CD14-positive monocyte (primary cell): ENCODE measurements at regions not wholly inside any gene's neighbourhood (a gene's known extent, or its start where the extent isn't known, plus 50 kb on each side); places are given as distances from the start of the nearest gene placed in this dataset.

ENCODE experiments used
- DNase-seq, 3 donors: peaks; one replicate each; pipeline ENCODE4 v3.0.0-alpha.2; 2011 to 2022
- H2AFZ ChIP-seq: 2 replicates; pipeline ENCODE4 v1.6.0; 2012; ENCODE audit warnings: mild to moderate bottlenecking, low read depth, low read length, inconsistent platforms; ENCODE audit not compliant: insufficient read depth, poor library complexity, severe bottlenecking
- H3K27ac ChIP-seq, 2 donors: 1 replicate in 1 of 2; 2 replicates in 1 of 2; pipeline ENCODE4 v1.5.1; 2012 to 2013; ENCODE audit warnings: low read length in 2 of 2, control low read depth in 1 of 2, inconsistent platforms in 1 of 2, low read depth in 1 of 2, mild to moderate bottlenecking in 1 of 2
- H3K27me3 ChIP-seq, 2 donors: one replicate each; pipeline versions ENCODE4 v1.6.0 to v1.6.1; 2011 to 2013; ENCODE audit warnings: low read length in 2 of 2; ENCODE audit not compliant: control insufficient read depth in 2 of 2, insufficient read depth in 2 of 2
- H3K36me3 ChIP-seq, 2 donors: replicated peaks in 1 of 2; 1 replicate in 1 of 2; 2 replicates in 1 of 2; pipeline versions ENCODE4 v1.5.1 to v1.6.1; 2012 to 2013; ENCODE audit warnings: low read length in 2 of 2, control low read depth in 1 of 2, inconsistent platforms in 1 of 2, mild to moderate bottlenecking in 1 of 2; ENCODE audit not compliant: insufficient read depth in 2 of 2, control insufficient read depth in 1 of 2
- H3K4me1 ChIP-seq, 2 donors: 1 replicate in 1 of 2; 2 replicates in 1 of 2; pipeline versions ENCODE4 v1.5.1 to v1.6.1; 2012 to 2013; ENCODE audit warnings: low read length in 2 of 2, control low read depth in 1 of 2, inconsistent platforms in 1 of 2, mild to moderate bottlenecking in 1 of 2, moderate library complexity in 1 of 2; ENCODE audit not compliant: insufficient read depth in 2 of 2, control insufficient read depth in 1 of 2
- H3K4me2 ChIP-seq: replicated peaks from 2 replicates; pipeline ENCODE3; 2012; ENCODE audit warnings: low read length, moderate library complexity, mild to moderate bottlenecking; ENCODE audit not compliant: poor library complexity, severe bottlenecking; ENCODE audit errors: extremely low read depth
- H3K4me3 ChIP-seq, 3 experiments: fragments of 200-600 bp in 1 of 3; sonication (generic) in 1 of 3; replicated peaks in 1 of 3; 1 replicate in 2 of 3; 2 replicates in 1 of 3; pipeline ENCODE4 v1.5.1; 2011 to 2013; ENCODE audit warnings: low read length in 3 of 3, mild to moderate bottlenecking in 3 of 3, control low read depth in 2 of 3, low read depth in 2 of 3, inconsistent platforms in 1 of 3, moderate library complexity in 1 of 3
- H3K79me2 ChIP-seq: 2 replicates; pipeline ENCODE4 v1.6.0; 2012; ENCODE audit warnings: mild to moderate bottlenecking, control low read depth, inconsistent platforms, low read length, moderate library complexity; ENCODE audit not compliant: insufficient read depth
- H3K9ac ChIP-seq: 2 replicates; pipeline ENCODE4 v1.6.0; 2017; ENCODE audit warnings: low read length, mild to moderate bottlenecking; ENCODE audit not compliant: insufficient read depth, poor library complexity, severe bottlenecking
- H3K9me3 ChIP-seq, 2 donors: replicated peaks in 1 of 2; 1 replicate in 1 of 2; 2 replicates in 1 of 2; pipeline versions ENCODE4 v1.5.1 to v1.6.1; 2012 to 2013; ENCODE audit warnings: low read length in 2 of 2, control low read depth in 1 of 2; ENCODE audit not compliant: control insufficient read depth in 1 of 2, insufficient read depth in 1 of 2
- H4K20me1 ChIP-seq: 2 replicates; pipeline ENCODE4 v1.6.0; 2012; ENCODE audit warnings: mild to moderate bottlenecking, low read length, control low read depth, moderate library complexity; ENCODE audit not compliant: insufficient read depth
- H3K27ac Mint-ChIP-seq, 7 donors: one replicate each; pipeline ENCODE4 v1.8.0; 2020; ENCODE audit warnings: mild to moderate bottlenecking in 7 of 7, mixed read lengths in 7 of 7, moderate library complexity in 6 of 7, inconsistent platforms in 2 of 7
- H3K27me3 Mint-ChIP-seq, 3 donors: one replicate each; pipeline ENCODE4 v1.8.0; 2021 to 2022; ENCODE audit warnings: low read depth in 3 of 3, mild to moderate bottlenecking in 3 of 3, mixed read lengths in 3 of 3, moderate library complexity in 3 of 3, inconsistent platforms in 1 of 3
- H3K36me3 Mint-ChIP-seq, 2 donors: one replicate each; pipeline ENCODE4 v1.8.0; 2020; ENCODE audit warnings: mixed read lengths in 2 of 2, inconsistent platforms in 1 of 2, mild to moderate bottlenecking in 1 of 2
- H3K4me1 Mint-ChIP-seq: one replicate; pipeline ENCODE4 v1.8.0; 2020; ENCODE audit warnings: mild to moderate bottlenecking, mixed read lengths
- H3K4me3 Mint-ChIP-seq, 2 donors: one replicate each; pipeline ENCODE4 v1.8.0; 2020; ENCODE audit warnings: mild to moderate bottlenecking in 2 of 2, mixed read lengths in 2 of 2, moderate library complexity in 1 of 2
- H3K9me3 Mint-ChIP-seq, 7 donors: one replicate each; pipeline ENCODE4 v1.8.0; 2020 to 2022; ENCODE audit warnings: mixed read lengths in 7 of 7, mild to moderate bottlenecking in 6 of 7, moderate library complexity in 6 of 7, inconsistent platforms in 2 of 7
- CTCF ChIP-seq: fragments of 200-600 bp; IDR thresholded peaks from one replicate; pipeline ENCODE4 v1.8.0; 2022; ENCODE audit warnings: antibody characterized with exemption, mild to moderate bottlenecking
- WGBS: methylation state at CpG from one replicate; pipeline ENCODE4 v1.1.5; 2013; ENCODE audit warnings: missing lambda C conversion rate; ENCODE audit not compliant: insufficient coverage; 5-methylcytosine and 5-hydroxymethylcytosine counted together
- intact Hi-C, 2 donors: fragments of 100-400 bp; cut with micrococcal nuclease; formaldehyde crosslinking; loops; one replicate each; pipeline versions ENCODE4 v1.15.0 to v1.15.1; 2023

GRCh38 chr16:79272141-79272577 is 328.4 kb downstream of the MAF start:
- H3K36me3 ChIP-seq, result no peaks in the 10 kb centered on the region
- Mint-ChIP-seq H3K36me3 (no peaks in the 10 kb centered on the region), H3K4me3 (no peak overlapping the region), H3K27ac (no peak overlapping the region), H3K4me1 (peaks cover 29% of the 10 kb centered on the region), H3K27me3 (peaks cover 2 to 15% (median 6%) of the 10 kb centered on the region in 3 donors), H3K9me3 (peaks cover 0 to 3% (median 0%) of the 10 kb centered on the region in 7 donors)
- no peak overlapping the region for H3K9ac ChIP-seq
- H3K9me3 ChIP-seq, result no peaks in the 10 kb centered on the region
- no peak overlapping the region for H3K4me3 ChIP-seq
- H4K20me1 ChIP-seq, result no peaks in the 10 kb centered on the region
- DNase-seq, result no peak
- H2AFZ ChIP-seq, result no peak overlapping the region
- no peak for TF ChIP-seq CTCF
- WGBS, result 94% methylated on average over 15 of the region's 19 CpGs
- intact Hi-C loops, result no loop called here
- H3K79me2 ChIP-seq, result no peaks in the 10 kb centered on the region
- no peaks in the 10 kb centered on the region for H3K27me3 ChIP-seq
- peaks cover 10 to 21% of the 10 kb centered on the region in 2 donors for H3K4me1 ChIP-seq
- H3K27ac ChIP-seq, result no peak overlapping the region
- no peak overlapping the region for H3K4me2 ChIP-seq

DNA sequence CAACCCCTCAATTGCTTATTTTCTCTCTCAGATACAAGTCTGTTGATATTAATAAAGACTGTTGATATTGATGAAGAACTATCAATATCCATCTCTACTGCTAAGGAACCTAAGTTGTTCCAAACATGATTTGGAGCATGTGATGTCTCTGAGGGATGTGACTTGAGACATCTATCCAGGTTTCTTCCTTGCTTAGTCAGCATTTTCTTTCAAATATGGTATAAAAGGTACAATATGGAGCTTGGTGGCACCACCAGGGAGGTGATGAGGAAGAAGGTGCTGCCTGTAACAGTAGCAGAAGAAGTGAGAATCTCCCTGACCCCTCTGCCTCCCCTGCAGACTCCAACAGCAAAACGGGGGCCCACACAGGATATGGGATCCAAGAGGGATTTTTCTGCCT is 329.0 kb downstream of the MAF start:
- H3K36me3 Mint-ChIP-seq, result no peaks in the 10 kb centered on the region
- Histone ChIP-seq H3K27me3 (no peaks in the 10 kb centered on the region), H3K4me1 (peaks cover 10 to 17% of the 10 kb centered on the region in 2 donors), H3K4me3 (no peak overlapping the region), H3K4me2 (no peak overlapping the region), H3K27ac (no peak overlapping the region), H3K9ac (no peak overlapping the region), H3K79me2 (no peaks in the 10 kb centered on the region), H3K9me3 (no peaks in the 10 kb centered on the region), H2AFZ (no peak overlapping the region), H3K36me3 (no peaks in the 10 kb centered on the region), H4K20me1 (no peaks in the 10 kb centered on the region)
- H3K4me1 Mint-ChIP-seq, result peaks cover 25% of the 10 kb centered on the region
- peak overlapping the region in 1 of 7 donors; percentile 24 for H3K27ac Mint-ChIP-seq
- H3K9me3 Mint-ChIP-seq, result peaks cover 0 to 3% (median 0%) of the 10 kb centered on the region in 7 donors
- TF ChIP-seq CTCF, result no peak
- H3K27me3 Mint-ChIP-seq, result peaks cover 2 to 16% (median 8%) of the 10 kb centered on the region in 3 donors
- no peak for DNase-seq
- intact Hi-C loops, result no loop called here
- H3K4me3 Mint-ChIP-seq, result no peak overlapping the region
- no CpG with 5 or more reads among the region's 1 CpG for WGBS
